Type B pancreatic cell (in vitro differentiated cells): ENCODE measurements at regions not wholly inside any gene's neighbourhood (a gene's known extent, or its start where the extent isn't known, plus 50 kb on each side); places are given as distances from the start of the nearest gene placed in this dataset.
A peak's percentile ranks its signal among the peaks of the same experiment; 100 is the strongest.

Experiments
- DNase-seq: peaks from one replicate; pipeline ENCODE4 v3.0.0; 2021; ENCODE audit warnings: mixed read lengths; ENCODE audit not compliant: unreplicated experiment; ENCODE audit errors: extremely low spot score
- H3K27ac Mint-ChIP-seq: 2 replicates; pipeline ENCODE4 v1.8.0; 2021; ENCODE audit warnings: mild to moderate bottlenecking, mixed read lengths
- H3K27me3 Mint-ChIP-seq: 2 replicates; pipeline ENCODE4 v1.8.0; 2021; ENCODE audit warnings: mixed read lengths
- H3K36me3 Mint-ChIP-seq: 2 replicates; pipeline ENCODE4 v1.8.0; 2021; ENCODE audit warnings: mixed read lengths
- H3K4me1 Mint-ChIP-seq: one replicate; pipeline ENCODE4 v1.8.0; 2021; ENCODE audit warnings: mixed read lengths; ENCODE audit not compliant: unreplicated experiment
- H3K4me3 Mint-ChIP-seq: 2 replicates; pipeline ENCODE4 v1.8.0; 2021; ENCODE audit warnings: mild to moderate bottlenecking, mixed read lengths
- H3K9me3 Mint-ChIP-seq: 2 replicates; pipeline ENCODE4 v1.8.0; 2021; ENCODE audit warnings: mixed read lengths
- CTCF ChIP-seq: fragments of 200-600 bp; sonication (generic); conservative IDR thresholded peaks from 2 replicates; pipeline ENCODE4 v1.5.0; 2021; ENCODE audit warnings: antibody characterized with exemption, mild to moderate bottlenecking

- Mint-ChIP-seq H3K27ac (no peak overlapping the region), H3K4me1 (peaks cover 25% of the 10 kb centered on the region), H3K9me3 (no peaks in the 10 kb centered on the region), H3K36me3 (no peaks in the 10 kb centered on the region), H3K27me3 (no peaks in the 10 kb centered on the region), H3K4me3 (no peak overlapping the region)
- DNase-seq = no peak
- TF ChIP-seq CTCF = peak; percentile 96
These were observed 83.9 kb upstream of the GRAMD2B start for GRCh38 chr5:126339215-126339805.

GRCh38 chr5:126341906-126342630 lies 81.1 kb upstream of the GRAMD2B start:
- DNase-seq = no peak
- Mint-ChIP-seq H3K9me3 (peaks cover 5% of the 10 kb centered on the region), H3K27me3 (no peaks in the 10 kb centered on the region), H3K4me3 (no peak overlapping the region), H3K27ac (no peak overlapping the region), H3K4me1 (peaks cover 13% of the 10 kb centered on the region), H3K36me3 (no peaks in the 10 kb centered on the region)
- no peak for TF ChIP-seq CTCF

- Mint-ChIP-seq H3K27ac (no peak overlapping the region), H3K4me3 (no peak overlapping the region), H3K27me3 (no peaks in the 10 kb centered on the region), H3K4me1 (peaks cover 32% of the 10 kb centered on the region), H3K9me3 (peaks cover 5% of the 10 kb centered on the region), H3K36me3 (no peaks in the 10 kb centered on the region)
- TF ChIP-seq CTCF = no peak
- DNase-seq = no peak
These were observed 74.2 kb upstream of the GRAMD2B start for GRCh38 chr5:126348855-126349635.

- Mint-ChIP-seq H3K4me1 (peaks cover 25% of the 10 kb centered on the region), H3K36me3 (no peaks in the 10 kb centered on the region), H3K4me3 (no peak overlapping the region), H3K27ac (no peak overlapping the region), H3K27me3 (no peaks in the 10 kb centered on the region), H3K9me3 (no peaks in the 10 kb centered on the region)
- TF ChIP-seq CTCF = no peak
- no peak for DNase-seq
These were observed 72.1 kb upstream of the GRAMD2B start for GRCh38 chr5:126351153-126351552.

GRCh38 chr5:126354012-126354857 lies 69.0 kb upstream of the GRAMD2B start:
- DNase-seq = no peak
- H3K9me3 Mint-ChIP-seq = no peaks in the 10 kb centered on the region
- TF ChIP-seq CTCF = peak; percentile 76
- peak overlapping the region; percentile 72 for H3K4me3 Mint-ChIP-seq
- H3K27me3 Mint-ChIP-seq = no peaks in the 10 kb centered on the region
- H3K36me3 Mint-ChIP-seq = no peaks in the 10 kb centered on the region
- H3K4me1 Mint-ChIP-seq = peaks cover 20% of the 10 kb centered on the region
- H3K27ac Mint-ChIP-seq = peak overlapping the region; percentile 33
